GM19452 (cell line): ENCODE measurements at regions not wholly inside any gene's neighbourhood (a gene's known extent, or its start where the extent isn't known, plus 50 kb on each side); places are given as distances from the start of the nearest gene placed in this dataset.

Source experiments
- ATAC-seq: cut with Tn5 transposase; IDR thresholded peaks from one replicate; pipeline ENCODE4 v1.9.1; 2021; ENCODE audit not compliant: unreplicated experiment

GRCh38 chr2:147231607-147232006 lies 613.2 kb upstream of the ACVR2A start:
- peak; percentile 69 for ATAC-seq

GRCh38 chr2:147231081-147231480 lies 613.7 kb upstream of the ACVR2A start:
- ATAC-seq = no peak

GRCh38 chr2:147227313-147227712 lies 617.5 kb upstream of the ACVR2A start:
- no peak for ATAC-seq

GRCh38 chr2:147224070-147224469 lies 620.8 kb upstream of the ACVR2A start:
- no peak for ATAC-seq

GRCh38 chr2:147223553-147224060 lies 621.2 kb upstream of the ACVR2A start:
- ATAC-seq = no peak

- peak; percentile 80 for ATAC-seq
Observed at GRCh38 chr2:147223119-147223518, 621.7 kb upstream of the ACVR2A start.

- ATAC-seq = peak; percentile 71
Observed at GRCh38 chr2:147222506-147222905, 622.3 kb upstream of the ACVR2A start.

GRCh38 chr2:147214914-147215313 lies 629.9 kb upstream of the ACVR2A start:
- no peak for ATAC-seq

- no peak for ATAC-seq
Observed at GRCh38 chr2:147211484-147211883, 633.3 kb upstream of the ACVR2A start.

GRCh38 chr2:147204102-147204501 lies 640.7 kb upstream of the ACVR2A start:
- no peak for ATAC-seq

- ATAC-seq = no peak
Observed at GRCh38 chr2:147198651-147199171, 646.1 kb upstream of the ACVR2A start.

GRCh38 chr2:147197754-147198483 lies 646.9 kb upstream of the ACVR2A start:
- ATAC-seq = no peak

- peak; percentile 79 for ATAC-seq
Observed at GRCh38 chr2:147182260-147182659, 662.6 kb upstream of the ACVR2A start.

GRCh38 chr2:147181351-147182029 lies 663.3 kb upstream of the ACVR2A start:
- ATAC-seq = peak; percentile 60

GRCh38 chr2:147177071-147177857 lies 667.6 kb upstream of the ACVR2A start:
- no peak for ATAC-seq

GRCh38 chr2:147174824-147175254 lies 670.0 kb upstream of the ACVR2A start:
- ATAC-seq = no peak

- no peak for ATAC-seq
Observed at GRCh38 chr2:147173798-147174197, 671.0 kb upstream of the ACVR2A start.

- no peak for ATAC-seq
Observed at GRCh38 chr2:147173189-147173581, 671.6 kb upstream of the ACVR2A start.

- no peak for ATAC-seq
Observed at GRCh38 chr2:147172493-147173188, 672.2 kb upstream of the ACVR2A start.

- ATAC-seq = no peak
Observed at GRCh38 chr2:147171941-147172340, 672.9 kb upstream of the ACVR2A start.

- no peak for ATAC-seq
Observed at GRCh38 chr2:147170932-147171331, 673.9 kb upstream of the ACVR2A start.
